Osteoblast (primary cell): ENCODE measurements at regions not wholly inside any gene's neighbourhood (a gene's known extent, or its start where the extent isn't known, plus 50 kb on each side); places are given as distances from the start of the nearest gene placed in this dataset.

Experiments used
- DNase-seq: peaks from one replicate; pipeline ENCODE4 v3.0.0; 2011; ENCODE audit warnings: low spot score, mixed read lengths; ENCODE audit not compliant: insufficient read length; ENCODE audit errors: missing footprints
- H2AFZ ChIP-seq: 2 replicates; pipeline ENCODE4 v1.6.0; 2011; ENCODE audit warnings: mild to moderate bottlenecking, low read length
- H3K27ac ChIP-seq: 2 replicates; pipeline ENCODE4 v1.5.1; 2011; ENCODE audit warnings: mild to moderate bottlenecking, low read depth, low read length, moderate library complexity
- H3K27me3 ChIP-seq: 2 replicates; pipeline ENCODE4 v1.6.0; 2012; ENCODE audit warnings: mild to moderate bottlenecking, control low read depth, inconsistent platforms, low read length, moderate library complexity; ENCODE audit not compliant: insufficient read depth
- H3K36me3 ChIP-seq: 2 replicates; pipeline ENCODE4 v1.5.1; 2011; ENCODE audit warnings: mild to moderate bottlenecking, low read length, control low read depth, moderate library complexity; ENCODE audit not compliant: insufficient read depth
- H3K4me1 ChIP-seq: 2 replicates; pipeline ENCODE4 v1.5.1; 2011; ENCODE audit warnings: mild to moderate bottlenecking, low read length, control low read depth, moderate library complexity; ENCODE audit not compliant: insufficient read depth
- H3K4me2 ChIP-seq: 2 replicates; pipeline ENCODE4 v1.6.0; 2011; ENCODE audit warnings: mild to moderate bottlenecking, low read length; ENCODE audit not compliant: insufficient read depth
- H3K4me3 ChIP-seq: fragments of 200-600 bp; sonication (generic); 3 replicates; pipeline ENCODE4 v1.5.1; 2012; ENCODE audit warnings: mild to moderate bottlenecking, low read length, inconsistent platforms; ENCODE audit not compliant: insufficient read depth
- H3K79me2 ChIP-seq: 2 replicates; pipeline ENCODE4 v1.6.0; 2012; ENCODE audit warnings: mild to moderate bottlenecking, low read length, control low read depth, inconsistent platforms; ENCODE audit not compliant: insufficient read depth
- H3K9me3 ChIP-seq: 2 replicates; pipeline ENCODE4 v1.5.1; 2011; ENCODE audit warnings: low read depth, low read length, control low read depth
- H4K20me1 ChIP-seq: 2 replicates; pipeline ENCODE4 v1.6.0; 2012; ENCODE audit warnings: mild to moderate bottlenecking, low read length, control low read depth; ENCODE audit not compliant: insufficient read depth
- CTCF ChIP-seq: IDR thresholded peaks from 2 replicates; pipeline ENCODE4 v1.5.1; 2011; ENCODE audit warnings: mild to moderate bottlenecking, low read depth, low read length, moderate library complexity; ENCODE audit errors: extremely low read depth

GRCh38 chr21:22900490-22900889 lies 1902.3 kb downstream of the NCAM2 start:
- no peaks in the 10 kb centered on the region for H3K79me2 ChIP-seq
- no peak overlapping the region for H3K27ac ChIP-seq
- no peaks in the 10 kb centered on the region for H4K20me1 ChIP-seq

GRCh38 chr21:22903851-22904250 lies 1905.6 kb downstream of the NCAM2 start:
- no peak for TF ChIP-seq CTCF
- Histone ChIP-seq H3K9me3 (peaks cover 5% of the 10 kb centered on the region), H2AFZ (no peak overlapping the region), H3K4me3 (no peak overlapping the region), H3K4me2 (no peak overlapping the region), H3K4me1 (no peaks in the 10 kb centered on the region), H3K79me2 (no peaks in the 10 kb centered on the region), H3K27ac (no peak overlapping the region), H3K27me3 (no peaks in the 10 kb centered on the region), H3K36me3 (no peaks in the 10 kb centered on the region), H4K20me1 (no peaks in the 10 kb centered on the region)
- DNase-seq = no peak

More at GRCh38 chr21:22900490-22900889, 1902.3 kb downstream of the NCAM2 start:
- Histone ChIP-seq H3K27me3 (no peaks in the 10 kb centered on the region), H3K36me3 (no peaks in the 10 kb centered on the region), H3K4me3 (no peak overlapping the region), H3K4me2 (no peak overlapping the region), H2AFZ (no peak overlapping the region), H3K9me3 (peaks cover 7% of the 10 kb centered on the region), H3K4me1 (no peaks in the 10 kb centered on the region)
- DNase-seq = no peak
- TF ChIP-seq CTCF = no peak

- no peak overlapping the region for H2AFZ ChIP-seq
- no peaks in the 10 kb centered on the region for H4K20me1 ChIP-seq
- no peaks in the 10 kb centered on the region for H3K27me3 ChIP-seq
- no peaks in the 10 kb centered on the region for H3K79me2 ChIP-seq
- H3K36me3 ChIP-seq = no peaks in the 10 kb centered on the region
- H3K4me2 ChIP-seq = no peak overlapping the region
- no peak overlapping the region for H3K27ac ChIP-seq
- H3K4me3 ChIP-seq = no peak overlapping the region
- TF ChIP-seq CTCF = no peak
- H3K4me1 ChIP-seq = no peaks in the 10 kb centered on the region
- no peak for DNase-seq
- peaks cover 3% of the 10 kb centered on the region for H3K9me3 ChIP-seq
Observed at GRCh38 chr21:22904385-22904784, 1906.2 kb downstream of the NCAM2 start.

- H3K4me3 ChIP-seq = no peak overlapping the region
- DNase-seq = no peak
- no peaks in the 10 kb centered on the region for H3K79me2 ChIP-seq
- no peak overlapping the region for H3K27ac ChIP-seq
- no peak overlapping the region for H2AFZ ChIP-seq
- no peaks in the 10 kb centered on the region for H3K27me3 ChIP-seq
- H3K4me1 ChIP-seq = no peaks in the 10 kb centered on the region
- TF ChIP-seq CTCF = no peak
- no peak overlapping the region for H3K4me2 ChIP-seq
- peaks cover 6% of the 10 kb centered on the region for H3K9me3 ChIP-seq
- no peaks in the 10 kb centered on the region for H3K36me3 ChIP-seq
- H4K20me1 ChIP-seq = no peaks in the 10 kb centered on the region
Observed at GRCh38 chr21:22925032-22925431, 1926.8 kb downstream of the NCAM2 start.
